Tibial nerve (tissue), 4 donors: ENCODE measurements at regions not wholly inside any gene's neighbourhood (a gene's known extent, or its start where the extent isn't known, plus 50 kb on each side); places are given as distances from the start of the nearest gene placed in this dataset.

Source experiments
- EP300 ChIP-seq, 2 donors: sonication (generic); formaldehyde crosslinking; IDR thresholded peaks; one replicate each; pipeline ENCODE4 v1.6.1; 2017; ENCODE audit warnings: antibody characterized with exemption in 2 of 2, mild to moderate bottlenecking in 1 of 2
- POLR2A ChIP-seq, 2 donors: fragments of 450-650 bp; IDR thresholded peaks; one replicate each; pipeline ENCODE4 v1.6.1; 2017; ENCODE audit warnings: antibody characterized with exemption in 2 of 2, mild to moderate bottlenecking in 2 of 2, moderate library complexity in 2 of 2
- TF ChIP-seq, protein P1 (sequence below), 5 experiments: fragments of 200-600 bp in 3 of 5; fragments of 450-650 bp in 2 of 5; sonication (generic) in 3 of 5; IDR thresholded peaks; one replicate each; pipeline ENCODE4 v1.5.1; 2016 to 2019; ENCODE audit warnings: antibody characterized with exemption in 5 of 5, mild to moderate bottlenecking in 3 of 5, moderate library complexity in 2 of 5

DNA sequence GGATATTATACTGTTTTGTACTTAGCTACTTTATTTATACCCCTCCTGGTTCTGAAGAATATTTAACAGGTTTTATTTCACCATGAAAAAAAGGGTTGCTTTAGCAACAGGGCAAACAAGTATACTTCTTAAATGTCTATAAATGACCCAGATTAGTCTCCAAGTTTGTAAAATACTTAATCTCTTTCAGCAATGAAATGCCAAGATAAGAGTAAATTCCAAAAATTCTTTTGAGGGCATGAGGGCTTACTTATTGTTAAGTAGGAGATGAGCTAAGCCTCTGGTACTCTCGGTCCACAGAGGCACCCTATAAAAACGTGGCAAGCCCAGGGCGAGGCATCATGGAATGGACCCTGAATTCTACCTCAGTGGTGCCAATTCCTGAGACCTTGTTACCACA, 264.8 kb upstream of the NSMCE3 start:
- TF ChIP-seq, protein P1, sequence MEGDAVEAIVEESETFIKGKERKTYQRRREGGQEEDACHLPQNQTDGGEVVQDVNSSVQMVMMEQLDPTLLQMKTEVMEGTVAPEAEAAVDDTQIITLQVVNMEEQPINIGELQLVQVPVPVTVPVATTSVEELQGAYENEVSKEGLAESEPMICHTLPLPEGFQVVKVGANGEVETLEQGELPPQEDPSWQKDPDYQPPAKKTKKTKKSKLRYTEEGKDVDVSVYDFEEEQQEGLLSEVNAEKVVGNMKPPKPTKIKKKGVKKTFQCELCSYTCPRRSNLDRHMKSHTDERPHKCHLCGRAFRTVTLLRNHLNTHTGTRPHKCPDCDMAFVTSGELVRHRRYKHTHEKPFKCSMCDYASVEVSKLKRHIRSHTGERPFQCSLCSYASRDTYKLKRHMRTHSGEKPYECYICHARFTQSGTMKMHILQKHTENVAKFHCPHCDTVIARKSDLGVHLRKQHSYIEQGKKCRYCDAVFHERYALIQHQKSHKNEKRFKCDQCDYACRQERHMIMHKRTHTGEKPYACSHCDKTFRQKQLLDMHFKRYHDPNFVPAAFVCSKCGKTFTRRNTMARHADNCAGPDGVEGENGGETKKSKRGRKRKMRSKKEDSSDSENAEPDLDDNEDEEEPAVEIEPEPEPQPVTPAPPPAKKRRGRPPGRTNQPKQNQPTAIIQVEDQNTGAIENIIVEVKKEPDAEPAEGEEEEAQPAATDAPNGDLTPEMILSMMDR (IDR thresholded peaks at IDR 0.05) = no peak
- no peak for TF ChIP-seq EP300 (IDR thresholded peaks at IDR 0.05)
- no peak for TF ChIP-seq POLR2A (IDR thresholded peaks at IDR 0.05)
